GM23338 (cell line): ENCODE measurements at regions not wholly inside any gene's neighbourhood (a gene's known extent, or its start where the extent isn't known, plus 50 kb on each side); places are given as distances from the start of the nearest gene placed in this dataset.

Source experiments
- ATAC-seq: fragments of 200-7000 bp; cut with Tn5 transposase; 3 replicates; pipeline ENCODE4 v1.9.1; 2020
- DNase-seq: peaks from one replicate; pipeline ENCODE4 v3.0.0-alpha.2; 2015; ENCODE audit warnings: low spot score
- H2AFZ ChIP-seq: fragments of 200-600 bp; sonication (generic); 2 replicates; pipeline ENCODE4 v1.8.0; 2016; ENCODE audit warnings: antibody characterized with exemption, mild to moderate bottlenecking, moderate library complexity
- H3F3A ChIP-seq: fragments of 200-600 bp; sonication (generic); replicated peaks from 2 replicates; pipeline ENCODE4 v1.8.0; 2017; ENCODE audit warnings: antibody characterized with exemption, mixed run types, low read depth
- H3K27ac ChIP-seq: fragments of 200-600 bp; sonication (generic); 2 replicates; pipeline ENCODE4 v1.6.1; 2016; ENCODE audit warnings: low read depth
- H3K27me3 ChIP-seq: fragments of 200-600 bp; sonication (generic); 2 replicates; pipeline ENCODE4 v1.8.0; 2016; ENCODE audit warnings: mild to moderate bottlenecking, mixed run types, moderate library complexity; ENCODE audit not compliant: insufficient read depth
- H3K36me3 ChIP-seq: fragments of 200-600 bp; sonication (generic); 2 replicates; pipeline ENCODE4 v1.8.0; 2016; ENCODE audit warnings: mild to moderate bottlenecking; ENCODE audit not compliant: insufficient read depth
- H3K4me1 ChIP-seq: fragments of 200-600 bp; sonication (generic); 2 replicates; pipeline ENCODE4 v1.8.0; 2016; ENCODE audit warnings: mild to moderate bottlenecking, moderate library complexity; ENCODE audit not compliant: insufficient read depth
- H3K4me2 ChIP-seq: fragments of 200-600 bp; sonication (generic); 2 replicates; pipeline ENCODE4 v1.7.1; 2017; ENCODE audit warnings: mixed run types
- H3K4me3 ChIP-seq: fragments of 200-600 bp; sonication (generic); 2 replicates; pipeline ENCODE4 v1.6.1; 2016; ENCODE audit warnings: mixed run types
- H3K79me2 ChIP-seq: fragments of 200-600 bp; sonication (generic); replicated peaks from 2 replicates; pipeline ENCODE4 v1.8.0; 2017; ENCODE audit warnings: mild to moderate bottlenecking; ENCODE audit not compliant: insufficient read depth
- H3K9me2 ChIP-seq: fragments of 200-600 bp; sonication (generic); 2 replicates; pipeline ENCODE4 v1.8.0; 2017; ENCODE audit not compliant: insufficient read depth
- H4K20me1 ChIP-seq: fragments of 200-600 bp; sonication (generic); replicated peaks from 2 replicates; pipeline ENCODE4 v1.8.0; 2017; ENCODE audit warnings: mild to moderate bottlenecking; ENCODE audit not compliant: insufficient read depth
- H3K27ac Mint-ChIP-seq: 2 replicates; pipeline ENCODE4 v1.8.0; 2020; ENCODE audit warnings: inconsistent platforms, mild to moderate bottlenecking, moderate library complexity, mixed read lengths
- H3K27me3 Mint-ChIP-seq: 3 replicates; pipeline ENCODE4 v1.8.0; 2022; ENCODE audit warnings: low read depth, mild to moderate bottlenecking, moderate library complexity, mixed read lengths, inconsistent platforms; ENCODE audit not compliant: insufficient read depth, poor library complexity
- H3K36me3 Mint-ChIP-seq: 3 replicates; pipeline ENCODE4 v1.8.0; 2021; ENCODE audit warnings: low read depth, mild to moderate bottlenecking, inconsistent platforms, moderate library complexity, mixed read lengths
- H3K4me1 Mint-ChIP-seq: 3 replicates; pipeline ENCODE4 v1.8.0; 2020; ENCODE audit warnings: mild to moderate bottlenecking, inconsistent platforms, mixed read lengths
- H3K4me3 Mint-ChIP-seq: 3 replicates; pipeline ENCODE4 v1.8.0; 2021; ENCODE audit warnings: moderate library complexity, mild to moderate bottlenecking, inconsistent platforms, mixed read lengths
- H3K9me3 Mint-ChIP-seq: 3 replicates; pipeline ENCODE4 v1.8.0; 2020; ENCODE audit warnings: moderate library complexity, mild to moderate bottlenecking, inconsistent platforms, mixed read lengths
- CREB1 ChIP-seq: fragments of 250-450 bp; sonication (Bioruptor Pico); IDR thresholded peaks from 2 replicates; pipeline ENCODE4 v1.5.0; 2020; ENCODE audit warnings: low read depth, mild to moderate bottlenecking, moderate library complexity
- EZH2 ChIP-seq: fragments of 200-600 bp; sonication (generic); IDR thresholded peaks from one replicate; pipeline ENCODE4 v1.8.0; 2017; ENCODE audit warnings: antibody characterized with exemption, mild to moderate bottlenecking, low read depth; ENCODE audit not compliant: unreplicated experiment
- EZH2phosphoT487 ChIP-seq: fragments of 200-600 bp; sonication (generic); IDR thresholded peaks from one replicate; pipeline ENCODE4 v1.8.1; 2018; ENCODE audit warnings: antibody characterized with exemption; ENCODE audit not compliant: unreplicated experiment
- JUNB ChIP-seq: IDR thresholded peaks from one replicate; pipeline ENCODE4 v1.6.1; 2016; ENCODE audit warnings: antibody characterized with exemption; ENCODE audit not compliant: unreplicated experiment
- POLR2AphosphoS5 ChIP-seq: IDR thresholded peaks from 2 replicates; pipeline ENCODE4 v1.6.1; 2016; ENCODE audit warnings: antibody characterized with exemption, low read depth
- STAT1 ChIP-seq: IDR thresholded peaks from one replicate; pipeline ENCODE4 v1.6.1; 2016; ENCODE audit warnings: antibody characterized with exemption; ENCODE audit not compliant: unreplicated experiment
- ZNF331 ChIP-seq: fragments of 250-450 bp; sonication (Bioruptor Pico); IDR thresholded peaks from 2 replicates; pipeline ENCODE4 v1.5.0; 2020; ENCODE audit warnings: low read depth, mild to moderate bottlenecking, moderate library complexity
- TF ChIP-seq, protein P1 (sequence below): fragments of 250-450 bp; sonication (Bioruptor Pico); IDR thresholded peaks from 2 replicates; pipeline ENCODE4 v1.5.0; 2020; ENCODE audit warnings: mild to moderate bottlenecking, moderate library complexity
- TF ChIP-seq, protein P2 (sequence below): IDR thresholded peaks from 2 replicates; pipeline ENCODE4 v1.6.1; 2016; ENCODE audit warnings: antibody characterized with exemption
- TF ChIP-seq, protein P3 (sequence below), 2 experiments: fragments of 200-600 bp in 1 of 2; sonication (generic) in 1 of 2; conservative IDR thresholded peaks; 2 replicates each; pipeline versions ENCODE4 v1.5.1 to v1.6.1; 2016 to 2017; ENCODE audit warnings: antibody characterized with exemption in 2 of 2, low read depth in 2 of 2, mild to moderate bottlenecking in 2 of 2, moderate library complexity in 1 of 2

DNA sequence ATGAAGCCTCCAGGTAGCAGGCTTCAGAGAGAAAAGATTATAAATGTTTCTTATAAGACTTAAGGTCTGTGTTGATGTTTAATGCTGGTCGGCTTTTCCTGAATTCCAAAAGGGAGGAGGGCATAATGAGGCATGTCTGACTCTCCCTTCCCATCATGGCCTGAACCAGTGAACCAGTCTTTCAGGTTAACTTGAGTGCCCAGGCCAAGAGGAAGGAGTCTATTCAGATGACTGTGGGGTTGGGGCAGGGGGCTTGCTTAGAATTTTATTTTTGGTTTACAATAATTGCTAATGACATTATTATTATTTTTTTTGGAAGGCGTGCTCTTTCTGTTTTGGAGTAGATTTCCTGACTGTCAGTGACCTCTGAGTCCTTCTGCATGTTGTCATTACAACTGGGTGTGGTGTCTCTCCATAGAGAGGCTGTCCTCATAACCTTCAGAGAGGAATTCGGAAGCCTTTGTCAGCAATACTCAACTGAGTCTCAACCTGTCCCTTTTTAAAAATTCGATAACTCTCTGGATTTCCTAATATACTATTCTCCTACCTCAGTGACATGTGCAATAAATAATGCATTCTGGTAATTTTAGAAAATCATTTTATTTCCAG is 275.1 kb upstream of the CXCR4 start (continued):
- TF ChIP-seq, protein P1, sequence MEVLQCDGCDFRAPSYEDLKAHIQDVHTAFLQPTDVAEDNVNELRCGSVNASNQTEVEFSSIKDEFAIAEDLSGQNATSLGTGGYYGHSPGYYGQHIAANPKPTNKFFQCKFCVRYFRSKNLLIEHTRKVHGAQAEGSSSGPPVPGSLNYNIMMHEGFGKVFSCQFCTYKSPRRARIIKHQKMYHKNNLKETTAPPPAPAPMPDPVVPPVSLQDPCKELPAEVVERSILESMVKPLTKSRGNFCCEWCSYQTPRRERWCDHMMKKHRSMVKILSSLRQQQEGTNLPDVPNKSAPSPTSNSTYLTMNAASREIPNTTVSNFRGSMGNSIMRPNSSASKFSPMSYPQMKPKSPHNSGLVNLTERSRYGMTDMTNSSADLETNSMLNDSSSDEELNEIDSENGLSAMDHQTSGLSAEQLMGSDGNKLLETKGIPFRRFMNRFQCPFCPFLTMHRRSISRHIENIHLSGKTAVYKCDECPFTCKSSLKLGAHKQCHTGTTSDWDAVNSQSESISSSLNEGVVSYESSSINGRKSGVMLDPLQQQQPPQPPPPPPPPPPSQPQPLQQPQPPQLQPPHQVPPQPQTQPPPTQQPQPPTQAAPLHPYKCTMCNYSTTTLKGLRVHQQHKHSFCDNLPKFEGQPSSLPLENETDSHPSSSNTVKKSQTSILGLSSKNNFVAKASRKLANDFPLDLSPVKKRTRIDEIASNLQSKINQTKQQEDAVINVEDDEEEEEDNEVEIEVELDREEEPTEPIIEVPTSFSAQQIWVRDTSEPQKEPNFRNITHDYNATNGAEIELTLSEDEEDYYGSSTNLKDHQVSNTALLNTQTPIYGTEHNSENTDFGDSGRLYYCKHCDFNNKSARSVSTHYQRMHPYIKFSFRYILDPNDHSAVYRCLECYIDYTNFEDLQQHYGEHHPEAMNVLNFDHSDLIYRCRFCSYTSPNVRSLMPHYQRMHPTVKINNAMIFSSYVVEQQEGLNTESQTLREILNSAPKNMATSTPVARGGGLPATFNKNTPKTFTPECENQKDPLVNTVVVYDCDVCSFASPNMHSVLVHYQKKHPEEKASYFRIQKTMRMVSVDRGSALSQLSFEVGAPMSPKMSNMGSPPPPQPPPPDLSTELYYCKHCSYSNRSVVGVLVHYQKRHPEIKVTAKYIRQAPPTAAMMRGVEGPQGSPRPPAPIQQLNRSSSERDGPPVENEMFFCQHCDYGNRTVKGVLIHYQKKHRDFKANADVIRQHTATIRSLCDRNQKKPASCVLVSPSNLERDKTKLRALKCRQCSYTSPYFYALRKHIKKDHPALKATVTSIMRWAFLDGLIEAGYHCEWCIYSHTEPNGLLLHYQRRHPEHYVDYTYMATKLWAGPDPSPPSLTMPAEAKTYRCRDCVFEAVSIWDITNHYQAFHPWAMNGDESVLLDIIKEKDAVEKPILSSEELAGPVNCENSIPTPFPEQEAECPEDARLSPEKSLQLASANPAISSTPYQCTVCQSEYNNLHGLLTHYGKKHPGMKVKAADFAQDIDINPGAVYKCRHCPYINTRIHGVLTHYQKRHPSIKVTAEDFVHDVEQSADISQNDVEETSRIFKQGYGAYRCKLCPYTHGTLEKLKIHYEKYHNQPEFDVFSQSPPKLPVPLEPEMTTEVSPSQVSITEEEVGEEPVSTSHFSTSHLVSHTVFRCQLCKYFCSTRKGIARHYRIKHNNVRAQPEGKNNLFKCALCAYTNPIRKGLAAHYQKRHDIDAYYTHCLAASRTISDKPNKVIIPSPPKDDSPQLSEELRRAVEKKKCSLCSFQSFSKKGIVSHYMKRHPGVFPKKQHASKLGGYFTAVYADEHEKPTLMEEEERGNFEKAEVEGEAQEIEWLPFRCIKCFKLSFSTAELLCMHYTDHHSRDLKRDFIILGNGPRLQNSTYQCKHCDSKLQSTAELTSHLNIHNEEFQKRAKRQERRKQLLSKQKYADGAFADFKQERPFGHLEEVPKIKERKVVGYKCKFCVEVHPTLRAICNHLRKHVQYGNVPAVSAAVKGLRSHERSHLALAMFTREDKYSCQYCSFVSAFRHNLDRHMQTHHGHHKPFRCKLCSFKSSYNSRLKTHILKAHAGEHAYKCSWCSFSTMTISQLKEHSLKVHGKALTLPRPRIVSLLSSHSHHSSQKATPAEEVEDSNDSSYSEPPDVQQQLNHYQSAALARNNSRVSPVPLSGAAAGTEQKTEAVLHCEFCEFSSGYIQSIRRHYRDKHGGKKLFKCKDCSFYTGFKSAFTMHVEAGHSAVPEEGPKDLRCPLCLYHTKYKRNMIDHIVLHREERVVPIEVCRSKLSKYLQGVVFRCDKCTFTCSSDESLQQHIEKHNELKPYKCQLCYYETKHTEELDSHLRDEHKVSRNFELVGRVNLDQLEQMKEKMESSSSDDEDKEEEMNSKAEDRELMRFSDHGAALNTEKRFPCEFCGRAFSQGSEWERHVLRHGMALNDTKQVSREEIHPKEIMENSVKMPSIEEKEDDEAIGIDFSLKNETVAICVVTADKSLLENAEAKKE (CRISPR knock-in tag), result no peak

DNA sequence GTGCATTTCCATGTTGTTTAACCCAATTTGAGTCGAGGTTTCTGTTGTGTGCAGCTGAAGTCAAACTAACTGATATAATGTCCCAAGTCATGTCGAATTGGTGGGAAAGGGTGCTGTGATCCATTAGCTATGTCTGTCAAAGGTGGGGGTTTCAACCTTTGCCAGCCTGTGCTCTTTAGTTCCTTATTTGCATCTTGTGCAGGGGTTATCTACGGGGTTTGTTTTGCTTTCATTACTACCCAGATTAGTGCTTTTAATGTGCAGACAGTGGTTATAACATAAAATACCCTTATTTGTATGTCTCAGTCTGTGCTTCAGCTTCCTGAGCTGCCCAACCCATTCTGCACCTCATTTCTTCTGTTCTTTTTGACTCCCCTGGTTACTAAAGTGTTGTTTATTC is 271.9 kb upstream of the CXCR4 start:
- no peaks in the 10 kb centered on the region for H3K9me2 ChIP-seq
- Mint-ChIP-seq H3K4me3 (no peak overlapping the region), H3K36me3 (no peaks in the 10 kb centered on the region), H3K4me1 (peaks cover 13% of the 10 kb centered on the region; the same call in 2 of the 3 replicates), H3K9me3 (no peaks in the 10 kb centered on the region), H3K27me3 (peaks cover 5% of the 10 kb centered on the region), H3K27ac (no peak overlapping the region)
- no peak overlapping the region for H3K27ac ChIP-seq
- ATAC-seq, result no peak
- H3K36me3 ChIP-seq, result no peaks in the 10 kb centered on the region
- H2AFZ ChIP-seq, result no peak overlapping the region
- no peaks in the 10 kb centered on the region for H3K4me1 ChIP-seq
- no peaks in the 10 kb centered on the region for H3K27me3 ChIP-seq
- H3F3A ChIP-seq, result no peaks in the 10 kb centered on the region
- no peak overlapping the region for H3K4me2 ChIP-seq
- no peak overlapping the region for H3K4me3 ChIP-seq
- H3K79me2 ChIP-seq, result no peaks in the 10 kb centered on the region
- no peaks in the 10 kb centered on the region for H4K20me1 ChIP-seq
- no peak for DNase-seq
- TF ChIP-seq ZNF331 (no peak), CREB1 (CRISPR knock-in tag) (no peak), JUNB (no peak), EZH2 (no peak), STAT1 (no peak), POLR2AphosphoS5 (no peak), EZH2phosphoT487 (no peak)
- TF ChIP-seq, protein P2, sequence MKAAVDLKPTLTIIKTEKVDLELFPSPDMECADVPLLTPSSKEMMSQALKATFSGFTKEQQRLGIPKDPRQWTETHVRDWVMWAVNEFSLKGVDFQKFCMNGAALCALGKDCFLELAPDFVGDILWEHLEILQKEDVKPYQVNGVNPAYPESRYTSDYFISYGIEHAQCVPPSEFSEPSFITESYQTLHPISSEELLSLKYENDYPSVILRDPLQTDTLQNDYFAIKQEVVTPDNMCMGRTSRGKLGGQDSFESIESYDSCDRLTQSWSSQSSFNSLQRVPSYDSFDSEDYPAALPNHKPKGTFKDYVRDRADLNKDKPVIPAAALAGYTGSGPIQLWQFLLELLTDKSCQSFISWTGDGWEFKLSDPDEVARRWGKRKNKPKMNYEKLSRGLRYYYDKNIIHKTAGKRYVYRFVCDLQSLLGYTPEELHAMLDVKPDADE, result no peak
- TF ChIP-seq, protein P3, sequence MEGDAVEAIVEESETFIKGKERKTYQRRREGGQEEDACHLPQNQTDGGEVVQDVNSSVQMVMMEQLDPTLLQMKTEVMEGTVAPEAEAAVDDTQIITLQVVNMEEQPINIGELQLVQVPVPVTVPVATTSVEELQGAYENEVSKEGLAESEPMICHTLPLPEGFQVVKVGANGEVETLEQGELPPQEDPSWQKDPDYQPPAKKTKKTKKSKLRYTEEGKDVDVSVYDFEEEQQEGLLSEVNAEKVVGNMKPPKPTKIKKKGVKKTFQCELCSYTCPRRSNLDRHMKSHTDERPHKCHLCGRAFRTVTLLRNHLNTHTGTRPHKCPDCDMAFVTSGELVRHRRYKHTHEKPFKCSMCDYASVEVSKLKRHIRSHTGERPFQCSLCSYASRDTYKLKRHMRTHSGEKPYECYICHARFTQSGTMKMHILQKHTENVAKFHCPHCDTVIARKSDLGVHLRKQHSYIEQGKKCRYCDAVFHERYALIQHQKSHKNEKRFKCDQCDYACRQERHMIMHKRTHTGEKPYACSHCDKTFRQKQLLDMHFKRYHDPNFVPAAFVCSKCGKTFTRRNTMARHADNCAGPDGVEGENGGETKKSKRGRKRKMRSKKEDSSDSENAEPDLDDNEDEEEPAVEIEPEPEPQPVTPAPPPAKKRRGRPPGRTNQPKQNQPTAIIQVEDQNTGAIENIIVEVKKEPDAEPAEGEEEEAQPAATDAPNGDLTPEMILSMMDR (conservative IDR thresholded peaks at IDR 0.05; ENCODE audit: low read depth in 2 of 2), result no peak
